ENCODE measurements at regions not wholly inside any gene's neighbourhood (a gene's known extent, or its start where the extent isn't known, plus 50 kb on each side); places are given as distances from the start of the nearest gene placed in this dataset.

- Histone ChIP-seq H3K27me3 (ENCODE audit: control insufficient read depth in 3 of 3, insufficient read depth in 3 of 3, low read depth in 1 of 3, low read length in 3 of 3) (no peaks in the 10 kb centered on the region), H4K91ac (ENCODE audit: low read depth, low read length, poor library complexity) (no peak overlapping the region), H2BK5ac (ENCODE audit: low read length) (no peak overlapping the region), H3K9ac (ENCODE audit: low read depth, low read length, poor library complexity) (no peak overlapping the region), H3K18ac (ENCODE audit: low read length) (no peak overlapping the region), H2AFZ (ENCODE audit: low read length) (no peak overlapping the region), H4K8ac (ENCODE audit: low read depth, low read length) (no peak overlapping the region), H3K4me1 (ENCODE audit: control insufficient read depth in 2 of 2, insufficient read depth in 1 of 2, low read depth in 1 of 2, low read length in 2 of 2) (peaks cover 6 to 15% of the 10 kb centered on the region in 2 donors), H2BK12ac (ENCODE audit: low read length) (no peak overlapping the region), H3K27ac (replicated peaks; ENCODE audit: low read length) (no peak overlapping the region), H2AK5ac (ENCODE audit: low read depth, low read length) (no peak overlapping the region), H3K9me3 (replicated peaks in 1 of 2; ENCODE audit: control insufficient read depth in 2 of 2, insufficient read depth in 1 of 2, low read depth in 1 of 2, low read length in 2 of 2) (no peaks in the 10 kb centered on the region), H3K79me1 (ENCODE audit: low read depth, low read length) (no peaks in the 10 kb centered on the region), H3K36me3 (replicated peaks in 1 of 2; ENCODE audit: control insufficient read depth in 2 of 2, insufficient read depth in 2 of 2, low read length in 2 of 2) (no peaks in the 10 kb centered on the region), H3K4me3 (ENCODE audit: low read length in 2 of 2) (no peak overlapping the region), H2BK120ac (ENCODE audit: low read depth, low read length) (no peak overlapping the region), H3K4me2 (ENCODE audit: insufficient read depth, low read length, poor library complexity, severe bottlenecking) (no peak overlapping the region), H3K23ac (ENCODE audit: low read depth, low read length, poor library complexity) (no peak overlapping the region), H3K14ac (ENCODE audit: low read length) (no peak overlapping the region), H2BK15ac (ENCODE audit: low read length) (no peak overlapping the region), H3K4ac (ENCODE audit: low read length) (no peak overlapping the region)
- DNase-seq (ENCODE audit: low spot score), result no peak
- WGBS, 2 donors (ENCODE audit: extremely low coverage in 2 of 2, insufficient read length in 2 of 2, insufficient replicate concordance in 1 of 2), result no CpG with 5 or more reads among the region's 2 CpGs
Observed at GRCh38 chr13:30022796-30023195, 172.4 kb upstream of the UBL3 start.

GRCh38 chr13:30022256-30022655 is 171.8 kb upstream of the UBL3 start:
- H3K27me3 ChIP-seq (ENCODE audit: control insufficient read depth in 3 of 3, insufficient read depth in 3 of 3, low read depth in 1 of 3, low read length in 3 of 3), result no peaks in the 10 kb centered on the region
- no peak overlapping the region for H3K18ac ChIP-seq (ENCODE audit: low read length)
- H3K36me3 ChIP-seq (replicated peaks in 1 of 2; ENCODE audit: control insufficient read depth in 2 of 2, insufficient read depth in 2 of 2, low read length in 2 of 2), result no peaks in the 10 kb centered on the region
- no peak overlapping the region for H4K91ac ChIP-seq (ENCODE audit: low read depth, low read length, poor library complexity)
- H3K14ac ChIP-seq (ENCODE audit: low read length), result no peak overlapping the region
- no peak overlapping the region for H2BK15ac ChIP-seq (ENCODE audit: low read length)
- no peaks in the 10 kb centered on the region for H3K9me3 ChIP-seq (replicated peaks in 1 of 2; ENCODE audit: control insufficient read depth in 2 of 2, insufficient read depth in 1 of 2, low read depth in 1 of 2, low read length in 2 of 2)
- WGBS, 2 donors (ENCODE audit: extremely low coverage in 2 of 2, insufficient read length in 2 of 2, insufficient replicate concordance in 1 of 2), result no CpG with 5 or more reads among the region's 10 CpGs
- no peak overlapping the region for H4K8ac ChIP-seq (ENCODE audit: low read depth, low read length)
- H3K4me1 ChIP-seq (ENCODE audit: control insufficient read depth in 2 of 2, insufficient read depth in 1 of 2, low read depth in 1 of 2, low read length in 2 of 2), result peaks cover 6 to 17% of the 10 kb centered on the region in 2 donors
- no peak overlapping the region for H3K4ac ChIP-seq (ENCODE audit: low read length)
- no peak overlapping the region for H2AK5ac ChIP-seq (ENCODE audit: low read depth, low read length)
- H2BK12ac ChIP-seq (ENCODE audit: low read length), result no peak overlapping the region
- H3K9ac ChIP-seq (ENCODE audit: low read depth, low read length, poor library complexity), result no peak overlapping the region
- H3K27ac ChIP-seq (replicated peaks; ENCODE audit: low read length), result no peak overlapping the region
- no peak overlapping the region for H2AFZ ChIP-seq (ENCODE audit: low read length)
- H2BK5ac ChIP-seq (ENCODE audit: low read length), result no peak overlapping the region
- no peak overlapping the region for H3K4me2 ChIP-seq (ENCODE audit: insufficient read depth, low read length, poor library complexity, severe bottlenecking)
- H3K4me3 ChIP-seq (ENCODE audit: low read length in 2 of 2), result no peak overlapping the region
- H3K23ac ChIP-seq (ENCODE audit: low read depth, low read length, poor library complexity), result no peak overlapping the region
- no peaks in the 10 kb centered on the region for H3K79me1 ChIP-seq (ENCODE audit: low read depth, low read length)
- no peak for DNase-seq (ENCODE audit: low spot score)
- H2BK120ac ChIP-seq (ENCODE audit: low read depth, low read length), result no peak overlapping the region

- no peak for DNase-seq (ENCODE audit: low spot score)
- Histone ChIP-seq H3K4me2 (ENCODE audit: insufficient read depth, low read length, poor library complexity, severe bottlenecking) (no peak overlapping the region), H3K79me1 (ENCODE audit: low read depth, low read length) (no peaks in the 10 kb centered on the region), H3K14ac (ENCODE audit: low read length) (no peak overlapping the region), H2AFZ (ENCODE audit: low read length) (no peak overlapping the region), H3K9ac (ENCODE audit: low read depth, low read length, poor library complexity) (no peak overlapping the region), H2BK12ac (ENCODE audit: low read length) (no peak overlapping the region), H2AK5ac (ENCODE audit: low read depth, low read length) (no peak overlapping the region), H2BK120ac (ENCODE audit: low read depth, low read length) (no peak overlapping the region), H3K27me3 (ENCODE audit: control insufficient read depth in 3 of 3, insufficient read depth in 3 of 3, low read depth in 1 of 3, low read length in 3 of 3) (no peaks in the 10 kb centered on the region), H2BK15ac (ENCODE audit: low read length) (no peak overlapping the region), H3K9me3 (replicated peaks in 1 of 2; ENCODE audit: control insufficient read depth in 2 of 2, insufficient read depth in 1 of 2, low read depth in 1 of 2, low read length in 2 of 2) (no peaks in the 10 kb centered on the region), H3K27ac (replicated peaks; ENCODE audit: low read length) (no peak overlapping the region), H3K4ac (ENCODE audit: low read length) (no peak overlapping the region), H3K4me3 (ENCODE audit: low read length in 2 of 2) (no peak overlapping the region), H4K8ac (ENCODE audit: low read depth, low read length) (no peak overlapping the region), H3K18ac (ENCODE audit: low read length) (no peak overlapping the region), H3K23ac (ENCODE audit: low read depth, low read length, poor library complexity) (no peak overlapping the region), H4K91ac (ENCODE audit: low read depth, low read length, poor library complexity) (no peak overlapping the region), H3K4me1 (ENCODE audit: control insufficient read depth in 2 of 2, insufficient read depth in 1 of 2, low read depth in 1 of 2, low read length in 2 of 2) (peaks cover 6 to 18% of the 10 kb centered on the region in 2 donors), H3K36me3 (replicated peaks in 1 of 2; ENCODE audit: control insufficient read depth in 2 of 2, insufficient read depth in 2 of 2, low read length in 2 of 2) (no peaks in the 10 kb centered on the region), H2BK5ac (ENCODE audit: low read length) (no peak overlapping the region)
- WGBS, 2 donors (ENCODE audit: extremely low coverage in 2 of 2, insufficient read length in 2 of 2, insufficient replicate concordance in 1 of 2), result no CpG with 5 or more reads among the region's 2 CpGs
Observed at GRCh38 chr13:30021611-30022010, 171.2 kb upstream of the UBL3 start.

- Histone ChIP-seq H3K4me1 (ENCODE audit: control insufficient read depth in 2 of 2, insufficient read depth in 1 of 2, low read depth in 1 of 2, low read length in 2 of 2) (peaks cover 6 to 18% of the 10 kb centered on the region in 2 donors), H3K4ac (ENCODE audit: low read length) (no peak overlapping the region), H3K9me3 (replicated peaks in 1 of 2; ENCODE audit: control insufficient read depth in 2 of 2, insufficient read depth in 1 of 2, low read depth in 1 of 2, low read length in 2 of 2) (no peaks in the 10 kb centered on the region), H3K9ac (ENCODE audit: low read depth, low read length, poor library complexity) (no peak overlapping the region), H3K23ac (ENCODE audit: low read depth, low read length, poor library complexity) (no peak overlapping the region), H2AFZ (ENCODE audit: low read length) (no peak overlapping the region), H3K27ac (replicated peaks; ENCODE audit: low read length) (no peak overlapping the region), H4K91ac (ENCODE audit: low read depth, low read length, poor library complexity) (no peak overlapping the region), H2BK12ac (ENCODE audit: low read length) (no peak overlapping the region), H3K4me3 (ENCODE audit: low read length in 2 of 2) (no peak overlapping the region), H3K18ac (ENCODE audit: low read length) (peak overlapping the region; percentile 32), H2BK15ac (ENCODE audit: low read length) (no peak overlapping the region), H2BK5ac (ENCODE audit: low read length) (no peak overlapping the region), H2BK120ac (ENCODE audit: low read depth, low read length) (no peak overlapping the region), H2AK5ac (ENCODE audit: low read depth, low read length) (no peak overlapping the region), H3K27me3 (ENCODE audit: control insufficient read depth in 3 of 3, insufficient read depth in 3 of 3, low read depth in 1 of 3, low read length in 3 of 3) (no peaks in the 10 kb centered on the region), H3K36me3 (replicated peaks in 1 of 2; ENCODE audit: control insufficient read depth in 2 of 2, insufficient read depth in 2 of 2, low read length in 2 of 2) (no peaks in the 10 kb centered on the region), H3K14ac (ENCODE audit: low read length) (peak overlapping the region; percentile 32), H3K4me2 (ENCODE audit: insufficient read depth, low read length, poor library complexity, severe bottlenecking) (no peak overlapping the region), H4K8ac (ENCODE audit: low read depth, low read length) (no peak overlapping the region), H3K79me1 (ENCODE audit: low read depth, low read length) (no peaks in the 10 kb centered on the region)
- no CpG with 5 or more reads among the region's 4 CpGs for WGBS, 2 donors (ENCODE audit: extremely low coverage in 2 of 2, insufficient read length in 2 of 2, insufficient replicate concordance in 1 of 2)
- DNase-seq (ENCODE audit: low spot score), result no peak
Observed at GRCh38 chr13:30020726-30021312, 170.4 kb upstream of the UBL3 start.
